WTC11 (cell line): ENCODE measurements at regions not wholly inside any gene's neighbourhood (a gene's known extent, or its start where the extent isn't known, plus 50 kb on each side); places are given as distances from the start of the nearest gene placed in this dataset.

Experiments
- ATAC-seq: fragments of 200-7000 bp; cut with Tn5 transposase; 2 replicates; pipeline ENCODE4 v1.10.0; 2021; ENCODE audit warnings: mild to moderate bottlenecking, moderate library complexity
- CTCF ChIA-PET: fragments of 300-600 bp; sonication (Branson Sonifier 250); formaldehyde crosslinking; loops from one replicate; lab custom pipeline; 2021; ENCODE audit warnings: antibody characterized with exemption; lab: Charles Lee
- POLR2A ChIA-PET: fragments of 350-600 bp; sonication (Branson Sonifier 250); formaldehyde crosslinking; loops from one replicate; lab custom pipeline; 2021; ENCODE audit warnings: antibody characterized with exemption; lab: Charles Lee
- DNase-seq: peaks from one replicate; pipeline ENCODE4 v3.0.0; 2021; ENCODE audit warnings: low spot score
- H3K27ac Mint-ChIP-seq: 2 replicates; pipeline ENCODE4 v1.8.0; 2021; ENCODE audit warnings: mixed read lengths
- H3K27me3 Mint-ChIP-seq: 2 replicates; pipeline ENCODE4 v1.8.0; 2021; ENCODE audit warnings: low read depth, mild to moderate bottlenecking, moderate library complexity, mixed read lengths
- H3K36me3 Mint-ChIP-seq: 2 replicates; pipeline ENCODE4 v1.8.0; 2021; ENCODE audit warnings: mixed read lengths
- H3K4me1 Mint-ChIP-seq: 2 replicates; pipeline ENCODE4 v1.8.0; 2022; ENCODE audit warnings: mixed read lengths
- H3K4me3 Mint-ChIP-seq: 2 replicates; pipeline ENCODE4 v1.8.0; 2021; ENCODE audit warnings: mild to moderate bottlenecking, moderate library complexity, mixed read lengths
- H3K9me3 Mint-ChIP-seq: 2 replicates; pipeline ENCODE4 v1.8.0; 2021; ENCODE audit warnings: mixed read lengths
- AFF4 ChIP-seq: sonication (generic); formaldehyde crosslinking; IDR thresholded peaks from 2 replicates; pipeline ENCODE4 v1.8.1; 2023; ENCODE audit warnings: mild to moderate bottlenecking, missing genetic modification reagents, borderline replicate concordance
- AR ChIP-seq: fragments of 250-450 bp; sonication (Bioruptor Pico); IDR thresholded peaks from 2 replicates; pipeline ENCODE4 v1.9.0; 2021; ENCODE audit warnings: mild to moderate bottlenecking
- ARID4B ChIP-seq: sonication (generic); formaldehyde crosslinking; IDR thresholded peaks from 2 replicates; pipeline ENCODE4 v1.8.0; 2023; ENCODE audit warnings: missing genetic modification reagents, mild to moderate bottlenecking, borderline replicate concordance
- ATF1 ChIP-seq: sonication (generic); formaldehyde crosslinking; IDR thresholded peaks from 2 replicates; pipeline ENCODE4 v1.8.1; 2023; ENCODE audit warnings: mild to moderate bottlenecking, moderate library complexity, missing genetic modification reagents
- ERG ChIP-seq: fragments of 250-450 bp; sonication (Bioruptor Pico); IDR thresholded peaks from 2 replicates; pipeline ENCODE4 v1.8.0; 2021; ENCODE audit warnings: mild to moderate bottlenecking
- IRF2 ChIP-seq: sonication (generic); formaldehyde crosslinking; IDR thresholded peaks from 2 replicates; pipeline ENCODE4 v1.8.0; 2022; ENCODE audit warnings: low read depth, missing genetic modification reagents, borderline replicate concordance
- USF2 ChIP-seq: sonication (generic); formaldehyde crosslinking; IDR thresholded peaks from 2 replicates; pipeline ENCODE4 v1.8.1; 2023; ENCODE audit warnings: mild to moderate bottlenecking, missing genetic modification reagents, moderate library complexity
- ZNF281 ChIP-seq: sonication (generic); formaldehyde crosslinking; IDR thresholded peaks from 2 replicates; pipeline ENCODE4 v1.8.0; 2023; ENCODE audit warnings: mild to moderate bottlenecking, missing genetic modification reagents
- ZNF512 ChIP-seq: sonication (generic); formaldehyde crosslinking; IDR thresholded peaks from 2 replicates; pipeline ENCODE4 v1.8.1; 2022; ENCODE audit warnings: missing genetic modification reagents, borderline replicate concordance
- ZNF532 ChIP-seq: fragments of 250-450 bp; sonication (Bioruptor Pico); IDR thresholded peaks from 2 replicates; pipeline ENCODE4 v1.9.0; 2021; ENCODE audit warnings: mild to moderate bottlenecking, borderline replicate concordance

GRCh38 chr10:128877141-128877540 lies 589.9 kb upstream of the MGMT start:
- ATAC-seq (no peak), DNase-seq (no peak)
- H3K9me3 Mint-ChIP-seq, result peaks cover 24% of the 10 kb centered on the region
- H3K4me3 Mint-ChIP-seq, result no peak overlapping the region
- CTCF ChIA-PET, result no interaction called here
- no peaks in the 10 kb centered on the region for H3K36me3 Mint-ChIP-seq
- H3K27me3 Mint-ChIP-seq, result no peaks in the 10 kb centered on the region
- H3K4me1 Mint-ChIP-seq, result no peaks in the 10 kb centered on the region
- TF ChIP-seq ERG (CRISPR knock-in tag) (no peak), IRF2 (CRISPR knock-in tag) (no peak), USF2 (CRISPR knock-in tag) (no peak), AFF4 (CRISPR knock-in tag) (no peak), AR (CRISPR knock-in tag) (no peak), ATF1 (CRISPR knock-in tag) (no peak), ARID4B (CRISPR knock-in tag) (no peak), ZNF532 (CRISPR knock-in tag) (no peak), ZNF281 (no peak), ZNF512 (CRISPR knock-in tag) (no peak)
- no peak overlapping the region for H3K27ac Mint-ChIP-seq
- POLR2A ChIA-PET, result no interaction called here
